Activated CD4-positive, alpha-beta T cell treated with anti-CD3 and anti-CD28 coated beads, Interleukin-2, amount 10 ng/mL, durations not matched to agents 24 days and 14 days (primary cell): ENCODE measurements at regions not wholly inside any gene's neighbourhood (a gene's known extent, or its start where the extent isn't known, plus 50 kb on each side); places are given as distances from the start of the nearest gene placed in this dataset.

Experiments used
- DNase-seq: peaks from one replicate; pipeline ENCODE4 v3.0.0; 2022
- H3K27ac Mint-ChIP-seq: one replicate; pipeline ENCODE4 v1.8.0; 2022; ENCODE audit warnings: mild to moderate bottlenecking, mixed read lengths
- H3K27me3 Mint-ChIP-seq: one replicate; pipeline ENCODE4 v1.8.0; 2022; ENCODE audit warnings: mixed read lengths
- H3K36me3 Mint-ChIP-seq: one replicate; pipeline ENCODE4 v1.8.0; 2022; ENCODE audit warnings: low read depth, mild to moderate bottlenecking, mixed read lengths
- H3K4me1 Mint-ChIP-seq: one replicate; pipeline ENCODE4 v1.8.0; 2021; ENCODE audit warnings: mixed read lengths
- H3K4me3 Mint-ChIP-seq: one replicate; pipeline ENCODE4 v1.8.0; 2022; ENCODE audit warnings: mild to moderate bottlenecking, moderate library complexity, mixed read lengths
- H3K9me3 Mint-ChIP-seq: one replicate; pipeline ENCODE4 v1.8.0; 2021; ENCODE audit warnings: mixed read lengths
- intact Hi-C: fragments of 100-400 bp; cut with micrococcal nuclease; formaldehyde crosslinking; loops from one replicate; pipeline ENCODE4 v1.15.1; 2023

GRCh38 chr13:72489751-72490150 is 237.7 kb downstream of the MZT1 start:
- Mint-ChIP-seq H3K27ac (no peak overlapping the region), H3K4me1 (no peaks in the 10 kb centered on the region), H3K27me3 (no peaks in the 10 kb centered on the region), H3K4me3 (no peak overlapping the region), H3K9me3 (peaks cover 3% of the 10 kb centered on the region), H3K36me3 (no peaks in the 10 kb centered on the region)
- no peak for DNase-seq
- intact Hi-C loops = no loop called here

GRCh38 chr13:72473321-72473720 is 254.1 kb downstream of the MZT1 start:
- no peak overlapping the region for H3K4me3 Mint-ChIP-seq
- no peaks in the 10 kb centered on the region for H3K27me3 Mint-ChIP-seq
- intact Hi-C loops = no loop called here
- no peak for DNase-seq
- no peaks in the 10 kb centered on the region for H3K36me3 Mint-ChIP-seq
- no peak overlapping the region for H3K27ac Mint-ChIP-seq
- H3K9me3 Mint-ChIP-seq = no peaks in the 10 kb centered on the region
- H3K4me1 Mint-ChIP-seq = no peaks in the 10 kb centered on the region

GRCh38 chr13:72469906-72470305 is 257.5 kb downstream of the MZT1 start:
- no peaks in the 10 kb centered on the region for H3K4me1 Mint-ChIP-seq
- no peaks in the 10 kb centered on the region for H3K27me3 Mint-ChIP-seq
- intact Hi-C loops = no loop called here
- no peaks in the 10 kb centered on the region for H3K36me3 Mint-ChIP-seq
- no peaks in the 10 kb centered on the region for H3K9me3 Mint-ChIP-seq
- DNase-seq = no peak
- no peak overlapping the region for H3K27ac Mint-ChIP-seq
- no peak overlapping the region for H3K4me3 Mint-ChIP-seq

GRCh38 chr13:72463561-72463960 is 263.9 kb downstream of the MZT1 start:
- no peak overlapping the region for H3K4me3 Mint-ChIP-seq
- H3K36me3 Mint-ChIP-seq = no peaks in the 10 kb centered on the region
- no peak for DNase-seq
- no peaks in the 10 kb centered on the region for H3K9me3 Mint-ChIP-seq
- no peaks in the 10 kb centered on the region for H3K4me1 Mint-ChIP-seq
- no peaks in the 10 kb centered on the region for H3K27me3 Mint-ChIP-seq
- H3K27ac Mint-ChIP-seq = no peak overlapping the region
- intact Hi-C loops = no loop called here

- Mint-ChIP-seq H3K9me3 (no peaks in the 10 kb centered on the region), H3K4me3 (no peak overlapping the region), H3K27ac (no peak overlapping the region), H3K27me3 (no peaks in the 10 kb centered on the region), H3K4me1 (no peaks in the 10 kb centered on the region), H3K36me3 (no peaks in the 10 kb centered on the region)
- DNase-seq = no peak
- intact Hi-C loops = no loop called here
These were observed 264.7 kb downstream of the MZT1 start for GRCh38 chr13:72462726-72463125.

- Mint-ChIP-seq H3K4me1 (no peaks in the 10 kb centered on the region), H3K9me3 (no peaks in the 10 kb centered on the region), H3K27me3 (no peaks in the 10 kb centered on the region), H3K27ac (no peak overlapping the region), H3K36me3 (no peaks in the 10 kb centered on the region), H3K4me3 (no peak overlapping the region)
- no peak for DNase-seq
- intact Hi-C loops = no loop called here
These were observed 265.3 kb downstream of the MZT1 start for GRCh38 chr13:72462166-72462565.

- H3K27me3 Mint-ChIP-seq = no peaks in the 10 kb centered on the region
- no peaks in the 10 kb centered on the region for H3K9me3 Mint-ChIP-seq
- intact Hi-C loops = no loop called here
- H3K4me1 Mint-ChIP-seq = no peaks in the 10 kb centered on the region
- H3K36me3 Mint-ChIP-seq = no peaks in the 10 kb centered on the region
- H3K27ac Mint-ChIP-seq = no peak overlapping the region
- H3K4me3 Mint-ChIP-seq = no peak overlapping the region
- no peak for DNase-seq
These were observed 268.7 kb downstream of the MZT1 start for GRCh38 chr13:72458701-72459100.

GRCh38 chr13:72457151-72457550 is 270.3 kb downstream of the MZT1 start:
- H3K36me3 Mint-ChIP-seq = no peaks in the 10 kb centered on the region
- H3K9me3 Mint-ChIP-seq = no peaks in the 10 kb centered on the region
- intact Hi-C loops = no loop called here
- no peak overlapping the region for H3K4me3 Mint-ChIP-seq
- H3K4me1 Mint-ChIP-seq = no peaks in the 10 kb centered on the region
- no peak overlapping the region for H3K27ac Mint-ChIP-seq
- no peaks in the 10 kb centered on the region for H3K27me3 Mint-ChIP-seq
- no peak for DNase-seq

GRCh38 chr13:72456486-72456885 is 270.9 kb downstream of the MZT1 start:
- intact Hi-C loops = no loop called here
- no peak overlapping the region for H3K27ac Mint-ChIP-seq
- no peaks in the 10 kb centered on the region for H3K9me3 Mint-ChIP-seq
- DNase-seq = no peak
- H3K4me1 Mint-ChIP-seq = no peaks in the 10 kb centered on the region
- H3K36me3 Mint-ChIP-seq = no peaks in the 10 kb centered on the region
- no peak overlapping the region for H3K4me3 Mint-ChIP-seq
- no peaks in the 10 kb centered on the region for H3K27me3 Mint-ChIP-seq

- no peaks in the 10 kb centered on the region for H3K9me3 Mint-ChIP-seq
- no peaks in the 10 kb centered on the region for H3K36me3 Mint-ChIP-seq
- H3K4me1 Mint-ChIP-seq = no peaks in the 10 kb centered on the region
- intact Hi-C loops = no loop called here
- H3K27ac Mint-ChIP-seq = no peak overlapping the region
- H3K4me3 Mint-ChIP-seq = no peak overlapping the region
- no peaks in the 10 kb centered on the region for H3K27me3 Mint-ChIP-seq
- no peak for DNase-seq
These were observed 274.3 kb downstream of the MZT1 start for GRCh38 chr13:72453161-72453560.

GRCh38 chr13:72448082-72448481 is 279.3 kb downstream of the MZT1 start:
- Mint-ChIP-seq H3K4me3 (no peak overlapping the region), H3K27me3 (no peaks in the 10 kb centered on the region), H3K4me1 (no peaks in the 10 kb centered on the region), H3K36me3 (no peaks in the 10 kb centered on the region), H3K27ac (no peak overlapping the region), H3K9me3 (no peaks in the 10 kb centered on the region)
- DNase-seq = no peak
- intact Hi-C loops = no loop called here

GRCh38 chr13:72444999-72445398 is 282.4 kb downstream of the MZT1 start:
- no peaks in the 10 kb centered on the region for H3K4me1 Mint-ChIP-seq
- H3K36me3 Mint-ChIP-seq = no peaks in the 10 kb centered on the region
- intact Hi-C loops = no loop called here
- H3K9me3 Mint-ChIP-seq = no peaks in the 10 kb centered on the region
- H3K4me3 Mint-ChIP-seq = no peak overlapping the region
- H3K27ac Mint-ChIP-seq = no peak overlapping the region
- DNase-seq = no peak
- no peaks in the 10 kb centered on the region for H3K27me3 Mint-ChIP-seq

- no peak for DNase-seq
- Mint-ChIP-seq H3K27me3 (no peaks in the 10 kb centered on the region), H3K27ac (no peak overlapping the region), H3K36me3 (no peaks in the 10 kb centered on the region), H3K4me1 (no peaks in the 10 kb centered on the region), H3K9me3 (no peaks in the 10 kb centered on the region), H3K4me3 (no peak overlapping the region)
- intact Hi-C loops = no loop called here
These were observed 290.0 kb downstream of the MZT1 start for GRCh38 chr13:72437458-72437857.

GRCh38 chr13:72435251-72435650 is 292.2 kb downstream of the MZT1 start:
- H3K9me3 Mint-ChIP-seq = no peaks in the 10 kb centered on the region
- no peaks in the 10 kb centered on the region for H3K27me3 Mint-ChIP-seq
- no peaks in the 10 kb centered on the region for H3K4me1 Mint-ChIP-seq
- no peak overlapping the region for H3K27ac Mint-ChIP-seq
- DNase-seq = no peak
- H3K4me3 Mint-ChIP-seq = no peak overlapping the region
- intact Hi-C loops = no loop called here
- H3K36me3 Mint-ChIP-seq = no peaks in the 10 kb centered on the region

GRCh38 chr13:72431981-72432682 is 295.3 kb downstream of the MZT1 start:
- intact Hi-C loops = no loop called here
- no peak overlapping the region for H3K4me3 Mint-ChIP-seq

More at GRCh38 chr13:72431981-72432682, 295.3 kb downstream of the MZT1 start:
- Mint-ChIP-seq H3K27me3 (no peaks in the 10 kb centered on the region), H3K9me3 (no peaks in the 10 kb centered on the region), H3K4me1 (no peaks in the 10 kb centered on the region), H3K36me3 (no peaks in the 10 kb centered on the region), H3K27ac (no peak overlapping the region)
- no peak for DNase-seq
